Liver (tissue), 3 donors: ENCODE measurements at regions not wholly inside any gene's neighbourhood (a gene's known extent, or its start where the extent isn't known, plus 50 kb on each side); places are given as distances from the start of the nearest gene placed in this dataset.

Source experiments
- ATF3 ChIP-seq: IDR thresholded peaks from 2 replicates; pipeline ENCODE4 v1.6.1; 2016; ENCODE audit warnings: antibody characterized with exemption
- CTCF ChIP-seq: fragments of 150-350 bp; IDR thresholded peaks from 2 replicates; pipeline ENCODE4 v1.5.1; 2017; ENCODE audit warnings: improper control_type of control experiment, low read depth, low read length; ENCODE audit not compliant: missing input control
- EGR1 ChIP-seq, 2 donors: IDR thresholded peaks; 2 replicates each; pipeline ENCODE4 v1.6.1; 2016 to 2018; ENCODE audit warnings: antibody characterized with exemption in 2 of 2, low read depth in 2 of 2
- JUND ChIP-seq, 2 donors: IDR thresholded peaks; 2 replicates each; pipeline ENCODE4 v1.6.1; 2016; ENCODE audit warnings: antibody characterized with exemption in 2 of 2
- MAX ChIP-seq: IDR thresholded peaks from 2 replicates; pipeline ENCODE4 v1.6.1; 2016; ENCODE audit warnings: antibody characterized with exemption
- RAD21 ChIP-seq, 2 donors: IDR thresholded peaks; 2 replicates each; pipeline ENCODE4 v1.6.1; 2016; ENCODE audit warnings: antibody characterized with exemption in 2 of 2, mild to moderate bottlenecking in 2 of 2
- REST ChIP-seq: IDR thresholded peaks from 2 replicates; pipeline ENCODE4 v1.6.1; 2016; ENCODE audit warnings: antibody characterized with exemption, mild to moderate bottlenecking
- SP1 ChIP-seq: IDR thresholded peaks from 2 replicates; pipeline ENCODE4 v1.6.1; 2018; ENCODE audit warnings: antibody characterized with exemption, mild to moderate bottlenecking
- TAF1 ChIP-seq: conservative IDR thresholded peaks from 2 replicates; pipeline ENCODE4 v1.6.1; 2016; ENCODE audit warnings: antibody characterized with exemption, mild to moderate bottlenecking
- ZBTB33 ChIP-seq: IDR thresholded peaks from 2 replicates; pipeline ENCODE4 v1.6.1; 2016; ENCODE audit warnings: antibody characterized with exemption
- donor health status: healthy.
- donor health status: healthy.

GRCh38 chr19:24033963-24034342 is 53.0 kb upstream of the ZNF254 start:
- TF ChIP-seq CTCF: no peak
- TF ChIP-seq JUND (IDR thresholded peaks at IDR 0.05): no peak
- TF ChIP-seq EGR1 (IDR thresholded peaks at IDR 0.05; ENCODE audit: low read depth in 2 of 2): no peak
- no peak for TF ChIP-seq REST
- TF ChIP-seq SP1: no peak
- TF ChIP-seq RAD21 (IDR thresholded peaks at IDR 0.05): no peak
- no peak for TF ChIP-seq TAF1
- no peak for TF ChIP-seq ZBTB33
- no peak for TF ChIP-seq MAX
- no peak for TF ChIP-seq ATF3
